ENCODE measurements at regions not wholly inside any gene's neighbourhood (a gene's known extent, or its start where the extent isn't known, plus 50 kb on each side); places are given as distances from the start of the nearest gene placed in this dataset.
"Not testable (repeated sequence)": the region's sequence is repeated elsewhere in the genome, so short reads cannot be mapped to it uniquely, and the experiment has no call there.

GRCh38 chr10:63930584-63930983 is 409.4 kb downstream of the REEP3 start:
- DNase-seq: no peak

DNA sequence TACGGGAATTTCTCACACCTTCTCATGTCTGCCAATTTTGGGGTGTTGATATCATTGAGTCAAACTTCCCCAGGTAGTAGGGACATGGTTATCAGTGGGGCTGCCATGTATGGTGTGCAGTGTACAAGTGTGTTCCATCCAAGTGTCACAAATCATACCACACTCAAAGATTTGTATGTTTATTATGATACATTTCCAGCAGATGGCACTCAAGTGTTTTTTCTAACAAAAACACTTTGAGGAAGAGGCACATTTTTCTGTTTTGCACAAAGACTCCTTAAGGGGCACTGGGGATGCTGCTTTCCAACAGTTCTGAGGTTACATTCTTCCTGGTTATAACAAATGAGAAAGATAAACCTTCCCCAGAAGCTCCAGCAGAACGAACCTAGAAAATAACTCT is 414.5 kb downstream of the REEP3 start:
- no peak for DNase-seq

DNA sequence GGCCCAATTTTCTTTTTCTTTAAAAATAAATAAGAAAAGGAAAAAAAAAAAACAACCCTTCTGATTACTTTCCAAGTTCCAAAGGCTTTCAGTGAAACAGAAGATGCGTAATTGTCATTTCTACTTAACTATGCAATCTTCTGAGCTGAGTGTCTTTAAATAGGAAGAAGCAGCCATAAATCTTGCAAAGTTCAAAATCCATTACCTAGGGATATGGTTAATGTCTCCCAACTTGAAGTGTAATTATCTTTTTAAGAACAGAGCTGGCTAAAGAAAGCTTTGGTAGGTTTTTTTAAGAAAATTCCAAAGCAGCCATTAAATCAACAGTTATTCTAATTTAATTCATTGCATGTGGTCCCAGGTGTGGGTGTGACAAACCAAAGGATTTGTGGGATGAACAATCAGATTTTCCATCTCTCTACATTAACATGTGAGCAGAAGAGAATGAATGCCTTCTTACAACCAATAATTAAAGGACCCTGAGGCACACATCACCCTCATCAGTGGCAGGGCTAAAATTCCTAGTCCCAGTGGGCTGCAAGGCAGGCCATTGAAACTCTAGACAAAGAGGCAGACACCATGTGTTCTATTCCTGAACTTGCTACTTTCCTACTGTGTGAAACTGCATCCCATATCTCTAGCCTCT is 419.2 kb downstream of the REEP3 start:
- DNase-seq: no peak

- no peak for DNase-seq
Observed at GRCh38 chr10:63964406-63964805, 443.2 kb downstream of the REEP3 start.

- no peak for DNase-seq
Observed at GRCh38 chr10:63965846-63966245, 444.6 kb downstream of the REEP3 start.

DNA sequence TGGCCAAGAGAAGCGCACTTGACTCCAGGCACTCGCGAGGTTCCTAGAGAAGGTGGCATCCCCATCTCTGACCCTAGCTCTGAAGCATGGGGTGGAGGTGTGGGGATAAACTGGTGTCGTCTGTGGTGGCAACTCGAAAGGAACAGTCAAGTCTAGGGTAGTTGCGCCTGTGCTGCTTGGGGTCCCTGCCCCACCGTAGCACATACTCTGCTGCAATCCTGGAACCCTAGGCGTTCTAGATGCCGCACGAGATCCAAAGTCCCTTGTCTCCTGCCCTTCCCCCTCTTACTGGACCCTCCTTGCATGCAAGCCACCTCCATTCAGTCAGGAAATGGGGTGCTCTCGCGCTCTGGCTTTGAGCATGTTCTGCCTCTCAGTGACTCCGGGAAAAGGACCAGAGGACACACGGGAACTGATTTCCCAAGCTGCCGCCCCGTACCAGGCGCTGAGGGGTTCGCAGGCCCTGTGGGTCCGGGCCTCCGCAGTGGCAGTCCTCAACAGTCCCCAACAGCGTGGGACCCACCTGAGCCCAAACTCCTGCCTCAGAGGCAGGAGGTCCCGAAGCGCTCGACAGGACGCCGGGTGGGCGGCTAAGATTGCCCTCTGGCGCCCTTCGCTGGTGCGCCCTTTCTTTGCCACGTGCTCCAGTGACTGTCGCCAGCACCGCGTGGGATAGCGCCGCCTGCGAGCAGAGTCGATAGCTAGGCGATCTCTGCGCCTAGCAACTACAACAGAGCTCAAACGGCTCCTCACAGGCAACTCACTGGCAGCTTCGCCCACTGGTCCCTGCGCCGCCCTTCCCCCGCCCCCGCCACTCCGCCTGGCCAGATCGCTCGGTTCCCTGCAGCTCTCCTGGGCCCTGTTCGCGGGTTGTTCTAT is 452.0 kb downstream of the REEP3 start:
- no peak for DNase-seq

DNA sequence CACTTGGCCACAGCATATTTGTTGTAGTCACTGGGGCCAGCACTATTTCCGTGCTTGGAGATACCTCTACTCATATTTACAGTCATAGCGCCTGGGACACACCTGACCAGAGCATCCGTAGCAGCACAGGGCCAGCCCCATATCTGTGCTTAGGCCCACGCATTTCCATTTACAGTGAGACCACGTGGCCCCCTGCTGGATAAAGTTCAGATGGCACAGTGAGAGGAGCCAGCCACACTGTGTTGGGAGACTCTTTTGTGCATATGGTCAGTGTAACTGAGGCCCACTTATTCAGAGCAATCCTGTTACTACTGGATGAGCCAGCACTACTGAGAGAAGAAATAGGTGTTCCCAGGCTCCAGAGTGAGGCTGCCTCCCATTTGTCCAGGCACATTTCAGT is 455.3 kb downstream of the REEP3 start:
- peak; percentile 65 for DNase-seq

DNA sequence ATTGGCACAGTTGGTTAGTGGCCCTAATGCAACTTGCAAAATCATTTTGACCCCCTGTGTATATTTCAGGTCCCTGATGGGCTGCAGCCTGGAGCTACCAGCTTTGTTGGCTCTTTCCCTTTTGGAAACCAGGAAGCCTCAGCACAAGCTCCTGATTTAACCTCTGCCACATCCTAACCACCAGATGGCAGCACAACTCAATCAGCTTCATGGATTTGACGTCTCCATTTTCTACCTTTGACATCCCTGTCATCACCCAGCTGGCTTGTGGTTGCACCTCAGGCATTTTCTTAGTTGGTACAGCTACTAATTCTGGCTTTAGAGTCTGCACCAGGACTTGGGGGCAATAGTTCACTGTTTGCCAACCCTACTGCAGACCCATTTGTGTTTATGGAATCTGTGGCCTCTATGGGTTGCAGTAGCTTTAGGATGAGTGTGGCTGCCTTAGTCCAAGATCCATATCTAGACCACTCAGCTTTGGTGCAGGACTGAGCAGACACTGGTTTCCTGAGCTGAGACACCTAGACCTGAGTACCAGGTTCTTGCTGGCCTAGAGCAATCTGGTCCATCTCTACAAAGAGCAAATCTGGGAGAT is 456.2 kb downstream of the REEP3 start:
- DNase-seq: peak; percentile 44

- not testable (repeated sequence) for DNase-seq
Observed at GRCh38 chr10:63980870-63981269, 459.7 kb downstream of the REEP3 start.

DNA sequence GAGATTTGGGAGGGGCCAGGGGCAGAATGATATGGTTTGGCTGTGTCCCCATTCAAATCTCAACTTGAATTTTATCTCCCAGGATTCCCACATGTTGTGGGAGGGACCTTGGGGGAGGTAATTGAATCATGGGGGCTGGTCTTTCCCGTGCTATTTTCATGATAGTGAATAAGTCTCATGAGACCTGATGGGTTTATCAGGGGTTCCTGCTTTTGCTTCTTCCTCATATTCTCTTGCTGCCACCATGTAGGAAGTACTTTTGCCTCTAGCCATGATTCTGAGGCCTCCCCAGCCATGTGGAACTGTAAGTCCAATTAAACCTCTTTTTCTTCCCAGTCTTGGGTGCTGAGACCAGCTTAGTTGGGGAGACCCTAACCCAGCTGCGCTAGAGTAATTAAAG is 462.9 kb downstream of the REEP3 start:
- DNase-seq: not testable (repeated sequence)

DNA sequence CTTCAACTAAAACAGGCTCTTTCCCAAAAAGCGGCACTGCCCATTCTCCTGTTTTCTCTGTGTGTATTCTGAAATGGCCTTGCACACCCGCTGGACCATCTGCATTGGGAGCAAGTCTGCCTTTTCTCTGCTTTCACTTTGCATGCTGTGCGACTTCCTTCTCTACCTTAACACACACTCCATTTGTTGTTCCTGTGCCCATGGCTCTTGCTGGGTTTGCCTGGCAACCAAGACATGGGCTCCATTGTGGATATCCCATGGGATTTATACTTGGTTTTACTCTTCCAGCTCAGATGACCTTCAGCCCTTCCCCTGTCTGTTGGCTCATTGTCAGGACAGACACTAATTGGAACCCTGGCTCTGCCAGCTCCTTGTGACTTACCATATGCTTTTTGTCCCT is 465.3 kb downstream of the REEP3 start:
- no peak for DNase-seq

- DNase-seq: no peak
Observed at GRCh38 chr10:63987212-63987611, 466.0 kb downstream of the REEP3 start.

DNA sequence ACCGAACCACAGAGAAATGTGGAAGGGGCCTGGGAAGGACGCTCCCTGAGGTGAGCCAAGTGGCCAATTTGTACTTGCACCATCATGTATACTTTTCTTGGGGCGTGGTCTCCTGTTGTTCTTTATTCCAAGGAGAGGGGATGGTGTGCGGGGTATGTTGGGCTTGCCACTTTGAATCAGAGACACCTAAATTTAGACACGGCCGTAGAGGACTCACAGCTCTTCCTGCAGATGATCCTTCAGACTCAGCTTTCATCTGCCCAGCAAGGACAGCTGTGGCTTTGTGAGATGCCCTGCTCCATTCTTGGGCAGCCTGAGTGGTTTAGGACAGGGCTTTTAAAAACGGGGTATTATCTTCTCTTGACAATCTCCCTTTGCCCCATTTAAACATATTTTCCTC is 473.2 kb downstream of the REEP3 start:
- DNase-seq: no peak

DNA sequence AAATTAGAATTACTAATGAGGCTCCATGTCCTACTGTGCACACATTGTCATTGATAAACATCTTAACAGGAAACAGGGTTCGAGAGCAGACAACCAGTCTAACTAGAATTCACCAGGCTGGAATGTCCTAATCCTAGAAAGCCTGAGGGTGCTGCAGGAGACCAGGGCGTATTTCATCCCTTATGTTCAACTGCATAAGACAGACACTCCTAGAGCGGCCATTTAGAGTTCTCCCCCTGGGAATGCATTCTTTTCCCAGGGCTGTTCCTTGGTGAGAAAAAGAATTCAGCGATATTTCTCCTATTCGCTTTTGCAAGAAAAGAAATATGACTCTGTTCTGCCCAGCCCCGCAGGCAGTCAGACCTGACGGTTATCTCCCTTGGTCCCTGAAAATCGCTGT is 486.0 kb downstream of the REEP3 start:
- no peak for DNase-seq

DNA sequence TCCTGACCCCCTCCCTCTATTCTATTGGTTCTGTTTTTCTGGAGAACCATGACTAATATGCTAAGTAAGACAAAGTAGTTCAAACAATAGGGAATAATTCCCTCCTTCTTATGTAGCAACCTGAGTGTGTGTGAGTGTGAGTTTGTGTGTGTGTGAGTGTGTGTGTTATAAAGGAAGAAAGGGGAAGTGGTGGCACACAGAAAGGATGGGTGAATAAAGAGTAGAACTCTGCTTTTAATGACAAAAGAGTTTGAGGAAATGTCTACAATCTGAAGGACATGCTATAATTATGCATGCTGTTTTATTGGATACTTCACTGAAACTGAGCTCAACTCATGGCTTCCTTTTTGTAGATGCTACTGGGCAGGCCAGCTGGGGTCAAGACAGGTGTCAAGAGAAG is 489.5 kb downstream of the REEP3 start:
- no peak for DNase-seq

- DNase-seq: no peak
Observed at GRCh38 chr10:64011912-64012714, 490.9 kb downstream of the REEP3 start.

GRCh38 chr10:64014281-64014680 is 493.1 kb downstream of the REEP3 start:
- no peak for DNase-seq

DNA sequence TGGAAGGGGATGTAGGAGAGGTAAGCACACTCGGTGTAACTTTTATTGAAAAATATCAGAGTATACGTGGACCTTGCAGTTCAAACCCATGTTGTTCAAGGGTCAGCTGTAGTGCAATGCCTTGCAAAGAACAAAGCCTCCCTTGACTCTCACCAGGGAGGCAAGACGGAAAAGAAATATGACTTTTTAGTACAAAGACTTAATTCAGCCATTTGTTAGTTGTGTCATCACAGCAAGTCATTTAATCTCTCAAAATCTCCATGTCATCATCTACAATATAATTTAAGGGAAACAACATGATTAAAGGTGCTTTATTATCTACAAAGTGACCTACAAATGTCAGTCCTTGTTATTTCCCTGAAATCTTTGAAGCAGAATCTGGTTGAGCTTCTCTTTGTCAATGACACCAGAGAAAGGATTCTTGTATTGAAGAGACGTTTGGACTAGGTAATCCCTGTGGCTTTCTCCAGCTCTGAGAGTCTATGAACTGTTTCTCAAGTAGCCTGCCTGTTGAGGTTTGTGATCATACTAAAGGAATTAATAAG is 502.8 kb downstream of the REEP3 start:
- no peak for DNase-seq

DNA sequence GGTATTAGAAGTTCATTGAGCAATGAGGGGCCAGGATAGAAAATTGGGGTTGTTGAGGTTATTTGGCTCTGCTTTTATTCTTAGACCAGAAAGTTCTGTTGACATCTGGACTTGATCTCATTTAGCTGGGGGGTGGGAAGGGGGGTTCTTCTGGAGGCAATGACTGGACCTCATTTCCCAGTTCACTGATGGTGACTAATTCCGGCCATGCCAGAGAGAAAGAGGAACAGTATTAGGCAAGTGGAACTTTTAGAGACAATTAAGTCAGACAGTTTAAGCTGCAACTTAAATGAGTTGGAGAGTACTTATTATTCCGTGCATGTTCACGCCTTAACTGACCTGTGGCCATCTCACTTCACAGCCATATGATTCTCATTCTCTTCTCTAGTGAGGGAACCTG is 512.5 kb downstream of the REEP3 start:
- DNase-seq: no peak

- DNase-seq: no peak
Observed at GRCh38 chr10:64036321-64036930, 515.2 kb downstream of the REEP3 start.

DNA sequence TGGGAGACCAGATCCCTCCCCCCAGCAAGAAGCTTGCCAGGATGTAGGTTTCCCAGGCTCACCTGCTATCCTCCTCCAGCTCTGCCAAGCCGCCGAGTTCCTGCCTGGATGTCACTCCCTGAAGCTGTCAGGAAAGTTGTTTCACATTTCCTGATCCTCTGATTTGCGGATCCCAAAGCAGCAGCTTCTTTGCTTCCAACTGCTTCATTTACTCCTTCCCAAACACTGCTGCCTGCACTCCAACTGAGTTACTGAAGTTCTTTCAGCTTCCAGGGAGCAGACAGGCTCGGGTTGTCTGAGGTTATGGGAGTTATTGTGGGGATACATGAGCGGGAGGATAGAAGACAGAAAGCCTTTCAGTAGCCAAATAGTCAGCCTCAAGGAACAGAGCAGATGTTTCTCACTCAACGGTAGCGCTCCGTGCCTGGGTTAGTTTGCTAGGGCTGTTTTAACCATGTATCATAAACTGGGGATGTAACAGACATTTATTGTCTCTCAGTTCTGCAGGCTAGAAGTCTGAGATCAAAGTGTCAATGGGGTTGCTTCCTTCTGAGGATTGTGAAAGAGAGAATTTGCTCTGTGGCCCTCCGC is 516.0 kb downstream of the REEP3 start:
- no peak for DNase-seq

GRCh38 chr10:64038107-64038506 is 516.9 kb downstream of the REEP3 start:
- no peak for DNase-seq

All from stimulated activated CD4-positive, alpha-beta T cell treated with anti-CD3 and anti-CD28 coated beads, Interleukin-15, amount 100 ng/mL, for 24 hours (primary cell).